ENCODE measurements at regions not wholly inside any gene's neighbourhood (a gene's known extent, or its start where the extent isn't known, plus 50 kb on each side); places are given as distances from the start of the nearest gene placed in this dataset.
A peak's percentile ranks its signal among the peaks of the same experiment; 100 is the strongest.

GRCh38 chr3:67791620-67792019 lies 137.2 kb upstream of the SUCLG2 start:
- DNase-seq (ENCODE audit: low spot score): no peak

- peak; percentile 59 for DNase-seq (ENCODE audit: low spot score)
Measured at GRCh38 chr3:67790043-67790442, 135.6 kb upstream of the SUCLG2 start.

- DNase-seq (ENCODE audit: low spot score): no peak
Measured at GRCh38 chr3:67788396-67788795, 134.0 kb upstream of the SUCLG2 start.

GRCh38 chr3:67783281-67784250 lies 129.2 kb upstream of the SUCLG2 start:
- no peak for DNase-seq (ENCODE audit: low spot score)

GRCh38 chr3:67781871-67782270 lies 127.5 kb upstream of the SUCLG2 start:
- DNase-seq (ENCODE audit: low spot score): no peak

GRCh38 chr3:67781218-67781617 lies 126.8 kb upstream of the SUCLG2 start:
- no peak for DNase-seq (ENCODE audit: low spot score)

GRCh38 chr3:67774676-67775075 lies 120.3 kb upstream of the SUCLG2 start:
- DNase-seq (ENCODE audit: low spot score): no peak

- no peak for DNase-seq (ENCODE audit: low spot score)
Measured at GRCh38 chr3:67765575-67765974, 111.2 kb upstream of the SUCLG2 start.

GRCh38 chr3:67745296-67745695 lies 90.9 kb upstream of the SUCLG2 start:
- no peak for DNase-seq (ENCODE audit: low spot score)

- no peak for DNase-seq (ENCODE audit: low spot score)
Measured at GRCh38 chr3:67744699-67745098, 90.3 kb upstream of the SUCLG2 start.

- no peak for DNase-seq (ENCODE audit: low spot score)
Measured at GRCh38 chr3:67739851-67740250, 85.4 kb upstream of the SUCLG2 start.

GRCh38 chr3:67737906-67738865 lies 83.8 kb upstream of the SUCLG2 start:
- DNase-seq (ENCODE audit: low spot score): no peak

- no peak for DNase-seq (ENCODE audit: low spot score)
Measured at GRCh38 chr3:67737140-67737539, 82.7 kb upstream of the SUCLG2 start.

- DNase-seq (ENCODE audit: low spot score): no peak
Measured at GRCh38 chr3:67733269-67733950, 79.0 kb upstream of the SUCLG2 start.

- DNase-seq (ENCODE audit: low spot score): no peak
Measured at GRCh38 chr3:67724434-67724833, 70.0 kb upstream of the SUCLG2 start.

- DNase-seq (ENCODE audit: low spot score): no peak
Measured at GRCh38 chr3:67723863-67724262, 69.5 kb upstream of the SUCLG2 start.

- no peak for DNase-seq (ENCODE audit: low spot score)
Measured at GRCh38 chr3:67719333-67719732, 64.9 kb upstream of the SUCLG2 start.

GRCh38 chr3:67715971-67716370 lies 61.6 kb upstream of the SUCLG2 start:
- no peak for DNase-seq (ENCODE audit: low spot score)

- DNase-seq (ENCODE audit: low spot score): peak; percentile 39
Measured at GRCh38 chr3:67713764-67714469, 59.5 kb upstream of the SUCLG2 start.

- DNase-seq (ENCODE audit: low spot score): peak; percentile 37
Measured at GRCh38 chr3:67712259-67712658, 57.8 kb upstream of the SUCLG2 start.

GRCh38 chr3:67710396-67710795 lies 56.0 kb upstream of the SUCLG2 start:
- DNase-seq (ENCODE audit: low spot score): no peak
